ENCODE measurements at regions not wholly inside any gene's neighbourhood (a gene's known extent, or its start where the extent isn't known, plus 50 kb on each side); places are given as distances from the start of the nearest gene placed in this dataset.

DNA sequence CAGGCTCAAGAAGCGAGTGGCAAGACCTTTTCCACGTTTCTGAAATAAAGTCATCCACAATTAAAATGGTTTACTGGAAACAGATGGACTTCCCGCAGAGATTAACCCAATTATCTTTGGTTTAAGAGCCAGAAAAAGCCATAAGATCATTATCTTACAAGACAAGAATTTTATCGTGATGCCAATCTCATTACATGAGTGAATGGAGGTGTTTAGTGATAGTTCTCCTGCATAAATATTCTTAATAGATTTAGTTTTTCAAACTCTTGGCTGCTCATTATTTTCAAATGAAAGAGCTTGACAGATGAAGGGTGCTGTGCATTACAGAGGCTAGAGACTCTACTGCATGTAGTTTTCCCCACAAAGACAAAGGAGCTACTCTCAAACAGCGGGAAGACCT is 1028.4 kb upstream of the PIK3C3 start:
- in situ Hi-C loops (cut with HindIII; ENCODE audit: low sequenced_read_pairs): no loop called here

DNA sequence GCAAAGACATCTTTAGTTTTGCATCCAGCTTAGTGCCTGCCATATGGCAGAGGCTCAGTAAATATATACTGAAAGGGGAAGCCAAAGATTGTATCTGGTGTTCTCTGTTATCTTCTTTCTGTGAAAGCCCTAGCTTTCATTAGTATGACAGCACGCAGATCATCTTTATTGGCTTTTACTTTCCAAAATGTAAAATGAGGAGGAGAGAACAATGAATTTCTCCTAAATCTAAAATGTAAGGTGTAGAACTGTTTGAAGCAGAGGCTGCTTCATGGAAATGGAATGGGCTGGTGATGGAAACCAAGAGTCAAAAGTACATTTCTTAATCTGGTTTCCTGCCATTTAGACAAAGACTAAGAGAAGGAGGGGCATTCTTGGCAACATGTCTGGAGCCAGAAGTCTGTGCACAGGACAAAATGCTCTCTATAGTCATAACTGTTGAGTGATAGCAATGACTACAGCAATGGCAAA is 1029.9 kb upstream of the PIK3C3 start:
- in situ Hi-C loops (cut with HindIII; ENCODE audit: low sequenced_read_pairs): no loop called here

DNA sequence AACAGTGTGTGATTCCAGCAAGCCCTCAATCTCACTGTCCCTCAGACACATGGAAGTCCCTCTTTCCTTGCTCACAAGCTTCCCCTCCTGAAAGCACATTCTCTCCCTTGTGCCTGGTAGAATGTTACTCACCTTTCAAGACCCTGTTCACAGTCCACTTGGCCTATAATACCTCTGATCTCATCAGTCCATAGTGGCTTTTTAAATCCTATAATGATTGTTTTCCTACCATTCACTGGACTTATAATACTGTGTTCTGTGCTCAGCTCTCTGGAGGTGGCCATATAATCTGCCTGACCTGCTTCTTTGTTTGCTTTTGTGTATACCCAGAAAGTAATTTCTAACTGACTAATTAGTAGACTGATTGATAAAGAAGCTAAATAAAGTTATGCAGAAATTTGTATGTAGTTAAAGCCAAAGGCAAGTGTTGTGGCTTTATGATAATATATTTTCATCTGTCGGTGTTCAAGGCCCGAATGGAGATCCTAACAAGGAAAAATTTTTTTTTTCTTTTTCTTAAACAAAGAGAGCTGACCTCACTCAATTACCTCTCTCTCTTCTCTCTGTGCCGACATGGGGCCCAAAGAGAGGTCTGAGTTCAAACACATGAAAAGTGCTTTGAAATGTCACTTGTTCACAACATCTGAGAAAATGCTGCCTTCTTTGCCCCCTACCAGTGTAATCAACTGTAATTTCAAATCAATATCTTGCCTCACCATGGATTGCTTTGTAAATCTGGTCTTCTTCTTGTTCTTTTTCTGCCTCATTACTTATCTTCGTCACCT is 1033.0 kb upstream of the PIK3C3 start:
- in situ Hi-C loops (cut with HindIII; ENCODE audit: low sequenced_read_pairs): no loop called here

DNA sequence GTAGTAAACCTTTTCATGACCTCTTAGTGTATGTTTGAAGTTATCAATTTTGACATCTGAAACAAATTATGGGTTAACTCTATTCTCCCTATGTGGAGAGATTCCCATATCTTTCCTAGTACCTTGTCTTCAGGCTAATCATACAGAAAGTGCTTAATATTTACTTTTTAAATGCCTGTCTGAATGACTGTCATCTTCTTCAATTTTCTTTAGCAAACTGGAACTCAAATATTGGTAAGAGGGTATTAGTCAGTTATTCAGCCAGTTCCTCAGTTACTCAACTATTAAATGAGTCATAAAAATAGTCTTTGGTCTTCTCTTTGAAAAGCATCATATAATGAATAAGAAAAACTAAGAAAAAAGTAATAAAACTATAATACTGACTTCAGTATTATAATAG is 1038.0 kb upstream of the PIK3C3 start:
- in situ Hi-C loops (cut with HindIII; ENCODE audit: low sequenced_read_pairs): no loop called here

DNA sequence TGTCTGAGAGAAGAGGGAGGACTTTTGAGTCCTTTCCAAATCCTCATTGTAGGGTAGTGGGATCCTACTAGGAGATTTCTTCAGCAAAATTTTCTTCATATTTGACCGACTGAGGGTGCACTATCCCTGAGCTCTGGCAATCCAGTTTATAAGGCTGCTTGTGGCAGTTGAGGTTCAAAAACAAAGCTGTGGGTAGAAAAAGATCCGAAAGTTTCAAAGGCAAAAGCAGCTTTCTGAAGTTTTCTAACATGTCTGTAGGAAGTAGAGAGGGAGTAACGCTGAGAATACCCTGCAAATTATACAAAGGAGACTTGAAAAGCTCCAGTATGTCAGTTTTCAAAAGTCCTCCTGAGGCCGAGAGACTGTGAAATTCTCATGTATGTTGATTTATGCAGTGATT is 1039.3 kb upstream of the PIK3C3 start:
- in situ Hi-C loops (cut with HindIII; ENCODE audit: low sequenced_read_pairs): no loop called here

DNA sequence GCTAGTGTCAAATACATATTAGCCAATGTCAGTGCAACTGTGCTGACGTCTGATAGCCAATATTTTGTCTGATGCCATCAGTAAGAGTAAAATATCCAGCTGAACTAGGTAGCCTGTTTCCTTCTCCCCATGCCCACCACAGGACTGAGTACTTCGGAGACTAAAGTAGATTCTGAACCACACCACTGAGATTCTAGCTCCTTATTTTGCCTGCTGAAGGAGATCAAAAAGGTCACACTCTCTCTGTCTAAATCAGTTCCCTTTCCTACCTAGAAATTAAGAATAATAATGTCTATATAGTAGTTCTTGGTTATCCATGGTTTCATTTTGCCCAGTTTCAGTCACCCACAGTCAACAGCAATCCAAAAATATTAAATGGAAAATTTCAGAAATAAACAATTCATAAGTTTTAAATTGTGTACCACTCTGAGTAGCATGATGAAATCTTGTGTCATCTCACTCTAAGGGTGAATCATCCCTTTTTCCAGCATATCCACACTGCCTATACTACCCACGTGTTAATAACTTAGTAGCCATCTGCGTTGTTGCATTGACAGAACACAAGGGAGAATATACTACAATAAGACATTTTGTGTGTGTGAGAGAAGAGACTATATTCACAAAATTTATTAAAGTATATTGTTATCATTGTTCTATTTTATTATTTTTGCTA is 1043.3 kb upstream of the PIK3C3 start:
- in situ Hi-C loops (cut with HindIII; ENCODE audit: low sequenced_read_pairs): no loop called here

DNA sequence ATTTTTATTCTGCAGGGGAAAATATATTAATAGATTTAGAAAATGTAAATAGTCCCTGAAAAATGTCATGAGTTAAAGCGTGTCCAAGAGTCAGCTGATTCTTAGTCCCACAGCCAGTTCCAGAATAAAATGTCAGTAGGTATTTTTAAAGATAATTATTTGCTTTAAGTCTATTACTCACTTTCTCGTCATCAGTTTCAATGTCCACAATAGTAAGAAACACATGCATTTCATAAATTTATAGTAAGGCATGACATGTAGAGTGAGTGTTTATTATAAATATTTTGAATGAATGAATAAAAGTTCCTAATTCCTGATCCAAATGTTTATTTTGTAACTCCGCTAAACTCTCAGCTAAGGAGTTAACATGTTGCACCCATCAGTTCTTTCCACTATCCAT is 1044.0 kb upstream of the PIK3C3 start:
- in situ Hi-C loops (cut with HindIII; ENCODE audit: low sequenced_read_pairs): no loop called here

DNA sequence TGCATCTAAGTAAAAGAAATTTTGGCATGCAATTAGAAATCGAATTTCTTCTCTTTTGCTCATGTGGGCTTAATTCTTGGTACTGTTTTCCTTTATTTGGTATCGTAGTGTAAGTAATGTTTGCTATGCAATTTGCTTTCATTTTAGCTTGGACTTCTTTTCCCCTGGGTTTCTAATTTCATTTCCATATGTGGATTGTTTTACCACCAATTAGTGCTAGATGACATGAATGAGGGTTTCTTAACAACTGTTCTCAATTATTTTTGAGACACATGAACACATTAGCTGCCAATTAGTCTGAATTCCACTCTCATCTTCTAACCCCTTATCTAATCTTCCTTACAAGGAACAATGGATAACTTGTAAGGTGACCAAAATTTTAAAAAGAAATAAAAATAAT is 1047.2 kb upstream of the PIK3C3 start:
- in situ Hi-C loops (cut with HindIII; ENCODE audit: low sequenced_read_pairs): no loop called here

DNA sequence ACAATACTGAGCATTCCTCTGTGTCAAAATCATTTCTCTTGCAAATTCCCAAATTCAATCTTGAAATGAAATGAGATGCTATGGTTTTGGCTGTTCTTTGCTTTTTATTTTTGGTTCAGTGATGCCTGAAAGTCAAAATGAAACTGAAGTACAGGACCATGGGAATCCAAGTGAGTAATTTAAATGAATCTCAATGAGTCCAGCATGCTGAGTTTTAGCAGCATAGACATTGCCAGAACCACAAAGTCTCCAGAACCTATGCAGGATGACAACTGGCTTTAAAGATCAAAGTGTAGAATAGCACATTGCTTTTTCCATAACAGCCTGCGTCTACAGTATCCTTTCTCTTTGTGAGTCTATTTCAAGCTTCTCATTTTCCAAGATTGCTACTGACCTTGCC is 1050.7 kb upstream of the PIK3C3 start:
- in situ Hi-C loops (cut with HindIII; ENCODE audit: low sequenced_read_pairs): no loop called here

DNA sequence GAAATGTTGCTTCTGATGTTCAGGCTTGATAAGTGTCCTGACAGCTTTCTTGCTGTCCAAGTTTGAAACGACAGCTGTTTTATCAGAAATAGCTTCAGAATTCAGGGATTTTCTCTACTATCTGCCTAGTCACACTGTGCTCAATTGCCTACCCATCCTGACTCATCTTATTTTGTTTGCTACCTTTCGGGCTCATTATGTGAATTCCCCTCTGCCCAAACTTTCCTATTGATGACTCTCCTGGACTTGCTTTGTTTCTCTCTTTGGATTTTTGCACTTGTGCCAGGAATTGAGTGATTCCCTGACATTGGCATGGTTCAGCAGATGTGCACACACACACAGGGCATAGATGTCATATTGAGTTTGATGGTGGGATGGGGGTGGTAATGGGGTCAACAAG is 1052.6 kb upstream of the PIK3C3 start:
- in situ Hi-C loops (cut with HindIII; ENCODE audit: low sequenced_read_pairs): no loop called here

DNA sequence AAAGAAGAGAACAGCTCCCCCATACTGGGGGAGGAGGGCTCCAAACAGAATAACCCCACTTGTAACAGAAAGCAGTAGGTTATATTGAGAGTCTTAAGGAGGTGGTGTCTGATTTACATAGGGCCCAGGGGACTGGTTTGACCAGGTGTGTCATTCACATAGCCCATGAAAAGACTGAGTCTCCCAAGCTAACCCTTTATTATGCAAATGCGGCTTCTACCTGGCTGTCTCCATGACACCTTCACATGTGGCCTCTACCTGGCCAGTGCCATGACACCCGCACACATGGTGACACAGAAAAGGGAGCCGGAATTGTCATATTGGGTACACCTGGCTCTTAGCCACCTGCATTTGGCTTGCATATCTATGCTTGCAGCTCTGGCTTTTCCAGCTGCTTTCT is 1057.2 kb upstream of the PIK3C3 start:
- in situ Hi-C loops (cut with HindIII; ENCODE audit: low sequenced_read_pairs): no loop called here

DNA sequence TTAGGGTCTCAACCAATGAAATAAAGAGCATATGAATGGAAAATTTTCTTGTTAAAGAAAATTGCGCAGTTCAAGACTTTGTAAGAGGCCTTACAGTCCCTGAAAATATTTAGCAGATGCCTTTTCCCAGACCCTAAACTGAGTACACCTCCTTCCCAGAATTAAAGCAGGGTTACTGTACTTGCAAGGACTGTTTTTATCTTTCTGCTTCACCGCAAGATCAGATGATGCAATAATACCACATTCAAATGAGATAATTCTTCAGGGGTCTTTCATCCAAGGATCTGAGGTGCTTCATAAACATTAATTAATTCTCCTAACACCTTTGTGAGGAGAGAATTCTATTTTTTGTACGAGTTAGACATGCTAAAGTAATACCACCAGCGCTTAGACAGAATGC is 1071.8 kb upstream of the PIK3C3 start:
- in situ Hi-C loops (cut with HindIII; ENCODE audit: low sequenced_read_pairs): no loop called here

DNA sequence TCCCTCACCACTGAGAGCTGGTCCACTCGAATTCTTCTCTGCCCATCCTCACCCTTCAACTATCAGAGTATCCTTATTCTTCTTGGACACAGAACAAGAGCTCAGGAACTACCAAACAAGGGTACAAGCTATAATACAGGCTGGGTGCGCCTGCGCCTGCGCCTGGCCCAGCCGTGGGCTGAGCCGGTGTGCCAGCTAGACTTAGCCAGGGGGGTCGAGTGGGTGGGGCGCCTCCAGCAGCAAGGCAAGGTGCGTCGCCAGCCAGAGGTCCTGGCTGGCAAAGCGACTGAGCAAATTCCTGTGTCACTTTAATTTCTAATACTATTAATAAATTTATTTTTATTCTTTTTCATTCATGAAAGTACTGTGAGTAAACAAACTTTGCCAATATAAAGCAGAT is 1072.6 kb upstream of the PIK3C3 start:
- in situ Hi-C loops (cut with HindIII; ENCODE audit: low sequenced_read_pairs): no loop called here

DNA sequence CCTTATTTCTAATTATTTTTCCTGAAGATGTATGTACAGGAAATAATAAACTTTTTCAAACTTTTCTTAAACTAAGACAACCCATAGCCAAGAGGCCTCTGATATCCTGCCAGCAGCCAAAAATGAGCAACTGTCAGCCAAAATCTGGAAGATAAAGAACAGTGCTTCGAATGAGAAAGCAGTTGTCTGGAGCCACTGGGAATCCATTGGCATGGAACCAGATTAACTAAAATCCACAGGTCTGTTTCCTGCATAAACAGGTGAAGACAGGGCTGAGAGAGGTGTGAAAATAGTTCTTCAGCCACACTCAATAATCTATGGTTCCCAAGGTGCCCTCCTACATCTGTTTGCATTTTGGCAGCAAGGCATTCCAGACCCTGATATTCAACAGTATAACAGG is 1076.7 kb upstream of the PIK3C3 start:
- in situ Hi-C loops (cut with HindIII; ENCODE audit: low sequenced_read_pairs): no loop called here

DNA sequence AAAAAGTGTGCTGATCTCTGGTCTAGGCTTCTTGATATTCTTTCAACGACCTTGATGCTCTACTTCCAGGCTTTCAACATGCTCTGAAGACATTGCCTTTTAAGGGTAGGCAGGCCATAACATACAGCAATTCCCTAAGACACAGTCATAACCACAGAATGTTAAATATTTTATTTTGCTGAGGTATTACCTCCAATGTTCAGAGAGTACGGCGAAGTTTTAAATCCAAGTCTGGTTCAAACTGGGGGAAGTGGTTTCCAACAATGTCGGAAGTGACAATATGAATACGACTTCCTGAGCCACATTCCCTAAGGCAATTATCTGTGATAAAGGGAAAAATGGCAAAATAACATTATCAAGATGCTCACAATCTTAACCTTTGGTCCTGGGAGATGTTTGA is 1077.9 kb upstream of the PIK3C3 start:
- in situ Hi-C loops (cut with HindIII; ENCODE audit: low sequenced_read_pairs): no loop called here

DNA sequence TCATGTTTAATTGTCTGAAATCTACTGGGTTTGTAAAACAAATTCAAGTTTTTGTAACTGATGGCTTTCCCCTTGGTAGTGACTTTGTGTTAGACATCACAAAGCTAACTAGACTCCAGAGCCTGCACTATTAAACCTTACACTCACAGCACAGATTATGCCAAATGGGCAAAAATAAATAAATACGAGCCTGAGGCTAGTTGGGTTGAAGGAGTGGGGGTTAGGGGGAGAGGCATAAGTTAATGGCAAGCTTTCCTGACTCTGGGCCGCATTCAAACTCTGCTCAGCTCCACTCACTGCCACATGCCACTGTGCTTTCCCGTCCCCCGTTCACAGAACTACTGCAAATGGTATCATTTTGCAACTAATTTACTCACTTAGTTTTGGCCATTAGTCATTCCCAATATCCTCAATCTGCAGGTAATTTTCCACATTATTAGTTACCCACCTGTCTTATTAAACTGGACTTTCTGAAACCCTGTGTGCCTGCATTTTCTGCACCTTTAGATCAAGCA is 1079.9 kb upstream of the PIK3C3 start:
- in situ Hi-C loops (cut with HindIII; ENCODE audit: low sequenced_read_pairs): no loop called here

DNA sequence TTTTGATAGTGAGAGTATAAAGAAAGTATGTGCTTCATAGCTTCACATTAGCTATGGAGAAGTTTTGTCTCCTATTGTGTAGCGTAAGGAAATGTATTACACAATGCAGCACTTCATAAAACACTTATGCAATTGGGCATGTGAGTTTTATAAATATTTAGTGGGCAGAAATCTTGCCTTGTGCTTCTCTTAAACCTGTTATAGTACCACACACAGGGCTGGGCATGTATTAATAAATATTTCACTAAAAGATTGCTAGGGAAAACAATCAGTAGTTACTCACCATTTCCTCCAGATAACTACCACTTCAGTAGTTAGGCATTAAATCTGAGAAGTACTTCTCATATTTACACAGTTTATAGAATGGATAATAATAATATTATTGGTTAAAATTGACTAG is 1080.8 kb upstream of the PIK3C3 start:
- in situ Hi-C loops (cut with HindIII; ENCODE audit: low sequenced_read_pairs): no loop called here

DNA sequence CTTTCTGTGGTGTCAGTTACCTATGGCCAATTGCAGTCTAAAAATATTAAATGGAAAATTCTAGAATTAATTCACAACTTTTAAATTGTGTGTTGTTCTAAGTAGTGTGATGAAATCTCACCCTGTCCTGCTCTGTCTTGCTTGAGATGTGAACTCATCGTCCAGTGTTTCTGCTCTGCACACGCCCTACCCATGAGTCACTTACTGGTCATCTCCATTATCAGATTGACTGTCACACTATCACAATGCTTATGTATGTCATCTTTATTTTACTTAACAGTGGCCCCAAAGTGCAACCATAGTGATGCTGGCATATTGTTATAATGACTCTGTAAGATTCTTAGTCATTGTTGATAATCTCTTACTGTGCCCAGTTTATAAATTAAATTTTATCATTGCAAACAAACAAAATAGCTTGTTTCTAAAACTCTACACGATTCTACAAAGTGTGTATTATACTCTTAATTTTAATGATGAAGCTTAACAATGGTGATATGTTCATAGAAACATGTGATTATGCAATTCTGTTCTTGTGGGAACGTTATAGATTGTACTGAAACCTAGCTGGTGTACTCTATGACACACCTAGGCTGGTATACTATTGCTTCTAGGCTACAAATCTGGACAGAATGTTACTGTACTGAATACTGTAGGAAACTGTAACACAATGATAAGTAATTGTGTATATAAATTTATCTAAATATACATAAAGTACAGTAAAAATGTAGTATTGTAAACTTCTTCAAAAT is 1086.8 kb upstream of the PIK3C3 start:
- in situ Hi-C loops (cut with HindIII; ENCODE audit: low sequenced_read_pairs): no loop called here

DNA sequence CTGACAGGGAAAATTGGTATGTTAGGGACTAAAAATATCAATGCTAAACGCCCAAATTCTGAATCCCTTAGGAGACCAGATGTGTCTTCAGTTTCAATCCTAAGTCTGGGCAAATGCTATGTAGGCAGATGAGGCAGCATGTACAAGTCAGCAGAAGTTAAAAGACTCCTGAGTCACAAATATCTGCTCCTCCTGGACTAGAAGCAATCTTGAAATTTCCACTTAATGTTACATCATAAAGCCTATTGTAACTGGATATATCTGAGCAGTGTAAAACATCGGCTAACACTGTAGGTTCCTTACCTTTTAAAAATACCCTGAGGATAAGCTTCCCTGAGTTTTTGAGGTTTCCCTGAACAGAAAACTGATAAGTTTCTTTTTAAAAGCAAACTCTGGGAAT is 1087.6 kb upstream of the PIK3C3 start:
- in situ Hi-C loops (cut with HindIII; ENCODE audit: low sequenced_read_pairs): no loop called here

DNA sequence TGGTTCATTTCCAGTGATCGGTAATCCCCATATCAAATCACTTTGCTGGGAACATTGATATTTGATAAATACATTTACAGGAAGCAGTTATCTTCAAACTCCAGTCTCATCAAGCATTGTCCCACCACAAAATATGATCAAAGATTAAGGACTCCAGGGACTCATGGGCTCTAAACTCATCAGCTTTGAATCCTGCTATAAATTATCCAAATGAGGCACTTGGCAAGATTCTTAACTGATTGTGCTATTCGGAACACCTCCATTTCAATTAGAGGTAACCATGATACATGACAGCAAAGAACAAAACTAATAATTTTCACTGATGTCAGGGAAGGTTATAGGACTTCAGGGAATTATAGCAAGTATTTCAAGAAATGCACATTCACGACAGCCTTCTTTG is 1088.1 kb upstream of the PIK3C3 start:
- in situ Hi-C loops (cut with HindIII; ENCODE audit: low sequenced_read_pairs): no loop called here

DNA sequence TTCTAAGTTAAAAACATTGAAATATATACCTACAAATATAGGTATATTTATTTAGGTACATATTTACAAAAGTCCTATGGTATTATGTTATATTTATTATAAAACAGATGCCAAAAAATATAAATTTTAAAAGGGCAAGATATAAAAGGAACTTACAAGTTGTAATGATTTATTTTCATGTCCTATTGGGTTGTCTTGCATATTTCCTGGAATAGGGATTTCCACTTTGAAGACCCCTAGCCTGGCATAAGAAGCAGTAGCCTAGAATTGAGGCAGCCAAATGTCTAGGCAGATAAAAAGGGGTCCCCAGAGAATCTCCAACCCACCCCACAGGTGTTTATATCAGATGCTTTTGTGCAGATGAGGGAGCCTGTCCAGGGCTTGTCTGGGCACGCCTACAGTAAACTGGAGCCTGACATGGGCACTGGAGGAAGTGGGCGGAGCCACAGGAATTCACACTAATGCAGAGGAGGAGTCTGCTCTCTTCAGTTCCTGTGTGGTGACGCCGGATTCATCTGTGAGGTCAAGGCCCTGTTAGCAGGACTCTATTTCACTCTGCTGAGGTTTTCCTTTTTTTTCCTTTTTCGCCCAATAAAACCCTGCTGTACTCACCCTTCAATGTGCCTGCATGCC is 1088.9 kb upstream of the PIK3C3 start:
- in situ Hi-C loops (cut with HindIII; ENCODE audit: low sequenced_read_pairs): no loop called here

All from DLD1 (cell line).